ENCODE measurements at regions not wholly inside any gene's neighbourhood (a gene's known extent, or its start where the extent isn't known, plus 50 kb on each side); places are given as distances from the start of the nearest gene placed in this dataset.

- ChIA-PET POLR2A (no interaction called here), CTCF (ENCODE audit: low intra/inter-chr PET ratio, low total read pairs) (no interaction called here)
- H3K79me2 ChIP-seq (ENCODE audit: insufficient read depth, low read length) = no peaks in the 10 kb centered on the region
- in situ Hi-C loops (cut with HindIII; ENCODE audit: extremely low pct_ligation_motif_present, low pct_unique_long_range_greater_than_20kb) = no loop called here
- no peaks in the 10 kb centered on the region for H3K4me1 ChIP-seq (ENCODE audit: insufficient read depth, low read length)
- no peaks in the 10 kb centered on the region for H3K36me3 ChIP-seq (replicated peaks in 1 of 2; ENCODE audit: control insufficient read depth in 1 of 2, insufficient read depth in 2 of 2, low read length in 2 of 2)
- H3K4me3 ChIP-seq (replicated peaks in 1 of 3; ENCODE audit: insufficient read depth in 1 of 3, low read depth in 2 of 3, low read length in 3 of 3) = no peak overlapping the region
- DNase-seq (ENCODE audit: low spot score) (no peak), ATAC-seq (no peak), FAIRE-seq (no peak)
- no peak overlapping the region for H3K4me2 ChIP-seq (ENCODE audit: low read depth, low read length)
- H3K9me3 ChIP-seq (ENCODE audit: low read length) = no peaks in the 10 kb centered on the region
- no TSS peak for BruUV-seq (replicated peaks)
- H3K27me3 ChIP-seq (ENCODE audit: control insufficient read depth in 1 of 2, insufficient read depth in 2 of 2, low read length in 2 of 2) = no peaks in the 10 kb centered on the region; a peak in 1 of 5 replicates
- no peak overlapping the region for H3K27ac ChIP-seq (ENCODE audit: extremely low read length, insufficient read depth, low read length)
- 0% methylated on average over 2 of the region's 2 CpGs for WGBS (ENCODE audit: low lambda C conversion rate)
- no peak overlapping the region for H3K9ac ChIP-seq (ENCODE audit: insufficient read depth, low read depth, low read length)
- no peak overlapping the region for H2AFZ ChIP-seq (ENCODE audit: low read length)
- intact Hi-C loops (cut with micrococcal nuclease; ENCODE audit: unreplicated experiment) = no loop called here
- no peak for TF ChIP-seq DMAP1 (CRISPR knock-in tag; IDR thresholded peaks at IDR 0.05)
- no peak for TF ChIP-seq TP53 (CRISPR knock-in tag; conservative IDR thresholded peaks at IDR 0.05)
- H4K20me1 ChIP-seq (ENCODE audit: insufficient read depth, low read length) = no peaks in the 10 kb centered on the region
Observed at GRCh38 chr11:112526699-112527416, 266.2 kb upstream of the PLET1 start.

- Histone ChIP-seq H3K4me3 (replicated peaks in 1 of 3; ENCODE audit: insufficient read depth in 1 of 3, low read depth in 2 of 3, low read length in 3 of 3) (no peak overlapping the region), H3K4me1 (ENCODE audit: insufficient read depth, low read length) (no peaks in the 10 kb centered on the region), H3K27me3 (ENCODE audit: control insufficient read depth in 1 of 2, insufficient read depth in 2 of 2, low read length in 2 of 2) (no peaks in the 10 kb centered on the region; a peak in 1 of 5 replicates), H4K20me1 (ENCODE audit: insufficient read depth, low read length) (no peaks in the 10 kb centered on the region), H3K9ac (ENCODE audit: insufficient read depth, low read depth, low read length) (no peak overlapping the region), H3K36me3 (replicated peaks in 1 of 2; ENCODE audit: control insufficient read depth in 1 of 2, insufficient read depth in 2 of 2, low read length in 2 of 2) (no peaks in the 10 kb centered on the region), H3K27ac (ENCODE audit: extremely low read length, insufficient read depth, low read length) (no peak overlapping the region), H3K4me2 (ENCODE audit: low read depth, low read length) (no peak overlapping the region), H2AFZ (ENCODE audit: low read length) (no peak overlapping the region), H3K79me2 (ENCODE audit: insufficient read depth, low read length) (no peaks in the 10 kb centered on the region), H3K9me3 (ENCODE audit: low read length) (no peaks in the 10 kb centered on the region)
- DNase-seq (ENCODE audit: low spot score) (no peak), ATAC-seq (no peak), FAIRE-seq (no peak)
- ChIA-PET CTCF (ENCODE audit: low intra/inter-chr PET ratio, low total read pairs) (no interaction called here), POLR2A (no interaction called here)
- TF ChIP-seq TBL1XR1 (IDR thresholded peaks at IDR 0.05; ENCODE audit: borderline replicate concordance, low read length, partially characterized antibody) (no peak), CERS6 (CRISPR knock-in tag; IDR thresholded peaks at IDR 0.05) (no peak), ZNF841 (CRISPR knock-in tag; IDR thresholded peaks at IDR 0.05; ENCODE audit: borderline replicate concordance) (no peak), ARNT (IDR thresholded peaks at IDR 0.05) (no peak), ZFP41 (CRISPR knock-in tag; IDR thresholded peaks at IDR 0.05; ENCODE audit: borderline replicate concordance) (no peak), ZSCAN20 (CRISPR knock-in tag; IDR thresholded peaks at IDR 0.05; ENCODE audit: borderline replicate concordance) (no peak), ZNF138 (CRISPR knock-in tag; IDR thresholded peaks at IDR 0.05; ENCODE audit: low read depth) (no peak)
- in situ Hi-C loops (cut with HindIII; ENCODE audit: extremely low pct_ligation_motif_present, low pct_unique_long_range_greater_than_20kb) (no loop called here), intact Hi-C loops (cut with micrococcal nuclease; ENCODE audit: unreplicated experiment) (no loop called here)
- BruUV-seq (replicated peaks) = no TSS peak
- WGBS (ENCODE audit: low lambda C conversion rate) = under 1% methylated on average over 4 of the region's 4 CpGs
Observed at GRCh38 chr11:112529071-112529470, 268.4 kb upstream of the PLET1 start.

Measured in HepG2 (cell line).